ENCODE measurements at regions not wholly inside any gene's neighbourhood (a gene's known extent, or its start where the extent isn't known, plus 50 kb on each side); places are given as distances from the start of the nearest gene placed in this dataset.

GRCh38 chr6:113076116-113076515 is 729.0 kb downstream of the RFPL4B start:
- intact Hi-C loops (cut with DNase I), result no loop called here
- no peak for DNase-seq

- intact Hi-C loops (cut with DNase I), result no loop called here
- DNase-seq, result no peak
Observed at GRCh38 chr6:113076816-113077215, 729.7 kb downstream of the RFPL4B start.

- intact Hi-C loops (cut with DNase I), result no loop called here
- DNase-seq, result no peak
Observed at GRCh38 chr6:113077794-113078193, 730.7 kb downstream of the RFPL4B start.

GRCh38 chr6:113078791-113079190 is 731.7 kb downstream of the RFPL4B start:
- DNase-seq, result no peak
- intact Hi-C loops (cut with DNase I), result no loop called here

- DNase-seq, result no peak
- intact Hi-C loops (cut with DNase I), result no loop called here
Observed at GRCh38 chr6:113082745-113083144, 735.6 kb downstream of the RFPL4B start.

GRCh38 chr6:113083947-113084346 is 736.8 kb downstream of the RFPL4B start:
- intact Hi-C loops (cut with DNase I), result no loop called here
- DNase-seq, result no peak

GRCh38 chr6:113089056-113089455 is 741.9 kb downstream of the RFPL4B start:
- intact Hi-C loops (cut with DNase I), result no loop called here
- DNase-seq, result no peak

- no peak for DNase-seq
- intact Hi-C loops (cut with DNase I), result no loop called here
Observed at GRCh38 chr6:113092795-113093194, 745.7 kb downstream of the RFPL4B start.

GRCh38 chr6:113094779-113095178 is 747.6 kb downstream of the RFPL4B start:
- intact Hi-C loops (cut with DNase I), result no loop called here
- no peak for DNase-seq

- no peak for DNase-seq
- intact Hi-C loops (cut with DNase I), result no loop called here
Observed at GRCh38 chr6:113095841-113096240, 748.7 kb downstream of the RFPL4B start.

GRCh38 chr6:113102761-113103160 is 754.4 kb upstream of the MARCKS start:
- intact Hi-C loops (cut with DNase I), result no loop called here
- DNase-seq, result no peak

- intact Hi-C loops (cut with DNase I), result no loop called here
- no peak for DNase-seq
Observed at GRCh38 chr6:113103634-113104361, 753.3 kb upstream of the MARCKS start.

- intact Hi-C loops (cut with DNase I), result no loop called here
- DNase-seq, result no peak
Observed at GRCh38 chr6:113104541-113104940, 752.6 kb upstream of the MARCKS start.

- DNase-seq, result no peak
- intact Hi-C loops (cut with DNase I), result no loop called here
Observed at GRCh38 chr6:113104951-113105350, 752.2 kb upstream of the MARCKS start.

GRCh38 chr6:113110211-113110610 is 746.9 kb upstream of the MARCKS start:
- no peak for DNase-seq
- intact Hi-C loops (cut with DNase I), result no loop called here

GRCh38 chr6:113111550-113111949 is 745.6 kb upstream of the MARCKS start:
- intact Hi-C loops (cut with DNase I), result no loop called here
- DNase-seq, result no peak

GRCh38 chr6:113112086-113112485 is 745.1 kb upstream of the MARCKS start:
- DNase-seq, result no peak
- intact Hi-C loops (cut with DNase I), result no loop called here

- no peak for DNase-seq
Observed at GRCh38 chr6:113115196-113115595, 741.9 kb upstream of the MARCKS start.

GRCh38 chr6:113120224-113120581 is 736.9 kb upstream of the MARCKS start:
- intact Hi-C loops (cut with DNase I), result no loop called here
- DNase-seq, result no peak

More at GRCh38 chr6:113115196-113115595, 741.9 kb upstream of the MARCKS start:
- intact Hi-C loops (cut with DNase I), result no loop called here

GRCh38 chr6:113120582-113121285 is 736.4 kb upstream of the MARCKS start:
- intact Hi-C loops (cut with DNase I), result no loop called here

GRCh38 chr6:113121571-113121970 is 735.6 kb upstream of the MARCKS start:
- no peak for DNase-seq
- intact Hi-C loops (cut with DNase I), result no loop called here

More at GRCh38 chr6:113120582-113121285, 736.4 kb upstream of the MARCKS start:
- no peak for DNase-seq
